Gastrocnemius medialis (tissue), 4 donors: ENCODE measurements at regions not wholly inside any gene's neighbourhood (a gene's known extent, or its start where the extent isn't known, plus 50 kb on each side); places are given as distances from the start of the nearest gene placed in this dataset.

Source experiments
- ATAC-seq, 2 donors: fragments of 150-250 bp; one replicate each; pipeline ENCODE4 v1.9.1; 2016
- DNase-seq, 2 donors: peaks; one replicate each; pipeline ENCODE4 v3.0.0-alpha.2; 2019
- H3K27ac ChIP-seq, 4 donors: fragments of 200-600 bp; sonication (generic); 1 replicate in 1 of 4; 2 replicates in 3 of 4; pipeline ENCODE4 v1.5.1; 2016 to 2018; ENCODE audit warnings: mild to moderate bottlenecking in 2 of 4, moderate library complexity in 1 of 4
- H3K27me3 ChIP-seq, 3 donors: fragments of 200-600 bp; sonication (generic) in 2 of 3; 1 replicate in 1 of 3; 2 replicates in 2 of 3; pipeline versions ENCODE4 v1.5.1 to v1.6.0; 2016 to 2019; ENCODE audit warnings: mild to moderate bottlenecking in 1 of 3, moderate library complexity in 1 of 3
- H3K36me3 ChIP-seq, 2 donors: fragments of 200-600 bp; sonication (generic) in 1 of 2; one replicate each; pipeline ENCODE4 v1.5.1; 2017 to 2018
- H3K4me1 ChIP-seq, 2 donors: fragments of 200-600 bp; sonication (generic) in 1 of 2; one replicate each; pipeline ENCODE4 v1.5.1; 2016 to 2017; ENCODE audit warnings: mild to moderate bottlenecking in 2 of 2
- H3K4me3 ChIP-seq, 4 donors: fragments of 200-600 bp; sonication (generic) in 3 of 4; 1 replicate in 1 of 4; 2 replicates in 3 of 4; pipeline ENCODE4 v1.5.1; 2016 to 2019; ENCODE audit warnings: mild to moderate bottlenecking in 2 of 4
- H3K9me3 ChIP-seq, 3 donors: fragments of 200-600 bp; sonication (generic) in 2 of 3; 1 replicate in 1 of 3; 2 replicates in 2 of 3; pipeline ENCODE4 v1.5.1; 2016 to 2019
- POLR2A ChIP-seq, 2 donors: fragments of 450-650 bp; IDR thresholded peaks; one replicate each; pipeline ENCODE4 v1.6.1; 2017; ENCODE audit warnings: antibody characterized with exemption in 2 of 2, mild to moderate bottlenecking in 2 of 2, moderate library complexity in 2 of 2
- in situ Hi-C, 4 donors: fragments of 200-750 bp; cut with MboI; loops; one replicate each; pipeline versions ENCODE4 v1.15.0 to v1.8.0; 2017; ENCODE audit warnings: low sequenced_read_pairs in 4 of 4
- intact Hi-C: fragments of 100-400 bp; cut with DNase I; formaldehyde crosslinking; loops from one replicate; pipeline ENCODE4 v1.15.1; 2023; ENCODE audit warnings: low total_unique reads
- TF ChIP-seq, protein P1 (sequence below), 5 experiments: fragments of 450-650 bp in 3 of 5; fragments of 200-600 bp in 2 of 5; sonication (generic) in 2 of 5; IDR thresholded peaks in 4 of 5; conservative IDR thresholded peaks in 1 of 5; 1 replicate in 4 of 5; 2 replicates in 1 of 5; pipeline ENCODE4 v1.5.1; 2016 to 2019; ENCODE audit warnings: antibody characterized with exemption in 5 of 5, mild to moderate bottlenecking in 3 of 5, moderate library complexity in 3 of 5

DNA sequence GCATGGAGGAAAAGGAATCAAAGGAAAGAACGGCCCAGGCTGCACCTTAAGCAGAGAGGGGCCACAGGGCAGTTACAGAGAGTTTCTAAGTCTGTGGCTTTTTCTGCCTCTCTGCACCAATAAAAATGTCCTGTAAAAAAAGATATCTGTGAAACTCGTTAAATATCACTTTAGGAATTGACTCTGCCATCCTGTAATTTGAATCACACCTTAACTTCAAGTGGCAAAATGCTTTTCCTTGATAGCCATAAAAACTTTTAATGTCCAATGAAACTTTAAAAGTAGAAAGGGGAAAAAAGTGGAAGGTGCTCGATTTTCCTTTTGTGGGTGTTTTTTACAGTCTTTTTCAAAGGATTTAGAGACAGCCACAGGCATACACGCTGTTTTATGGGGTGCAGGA is 255.7 kb downstream of the ARRDC4 start:
- no peaks in the 10 kb centered on the region for H3K9me3 ChIP-seq
- no peak overlapping the region for H3K27ac ChIP-seq
- H3K4me1 ChIP-seq: no peaks in the 10 kb centered on the region
- no peak for DNase-seq
- no peak overlapping the region for H3K4me3 ChIP-seq
- no peak for ATAC-seq
- in situ Hi-C loops (no loop called here), intact Hi-C loops (no loop called here)
- H3K27me3 ChIP-seq: no peaks in the 10 kb centered on the region
- TF ChIP-seq POLR2A (IDR thresholded peaks at IDR 0.05): no peak
- TF ChIP-seq, protein P1, sequence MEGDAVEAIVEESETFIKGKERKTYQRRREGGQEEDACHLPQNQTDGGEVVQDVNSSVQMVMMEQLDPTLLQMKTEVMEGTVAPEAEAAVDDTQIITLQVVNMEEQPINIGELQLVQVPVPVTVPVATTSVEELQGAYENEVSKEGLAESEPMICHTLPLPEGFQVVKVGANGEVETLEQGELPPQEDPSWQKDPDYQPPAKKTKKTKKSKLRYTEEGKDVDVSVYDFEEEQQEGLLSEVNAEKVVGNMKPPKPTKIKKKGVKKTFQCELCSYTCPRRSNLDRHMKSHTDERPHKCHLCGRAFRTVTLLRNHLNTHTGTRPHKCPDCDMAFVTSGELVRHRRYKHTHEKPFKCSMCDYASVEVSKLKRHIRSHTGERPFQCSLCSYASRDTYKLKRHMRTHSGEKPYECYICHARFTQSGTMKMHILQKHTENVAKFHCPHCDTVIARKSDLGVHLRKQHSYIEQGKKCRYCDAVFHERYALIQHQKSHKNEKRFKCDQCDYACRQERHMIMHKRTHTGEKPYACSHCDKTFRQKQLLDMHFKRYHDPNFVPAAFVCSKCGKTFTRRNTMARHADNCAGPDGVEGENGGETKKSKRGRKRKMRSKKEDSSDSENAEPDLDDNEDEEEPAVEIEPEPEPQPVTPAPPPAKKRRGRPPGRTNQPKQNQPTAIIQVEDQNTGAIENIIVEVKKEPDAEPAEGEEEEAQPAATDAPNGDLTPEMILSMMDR (IDR thresholded peaks at IDR 0.05 in 4 of 5, conservative IDR thresholded peaks at IDR 0.05 in 1 of 5): no peak
- H3K36me3 ChIP-seq: no peaks in the 10 kb centered on the region

DNA sequence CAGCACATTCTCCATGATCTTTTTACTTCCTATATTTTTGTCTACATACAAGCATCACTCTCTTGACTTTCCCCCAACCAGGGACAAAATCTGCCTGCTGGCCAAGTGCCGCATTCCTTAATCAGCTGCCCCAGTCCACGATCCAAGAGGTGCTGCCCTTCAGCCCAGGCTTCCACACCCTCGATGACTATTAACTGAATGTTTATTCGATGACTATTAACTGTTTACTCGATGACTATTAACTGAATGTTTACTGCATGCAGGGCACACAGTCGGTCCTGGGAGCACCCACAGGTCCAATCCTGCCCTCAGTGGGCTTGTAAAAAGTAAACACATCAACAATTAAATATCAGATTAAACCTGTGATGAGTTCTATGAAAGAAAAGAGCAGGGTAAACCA is 256.9 kb downstream of the ARRDC4 start:
- ATAC-seq: no peak
- DNase-seq: no peak
- no peaks in the 10 kb centered on the region for H3K4me1 ChIP-seq
- no peaks in the 10 kb centered on the region for H3K36me3 ChIP-seq
- no peaks in the 10 kb centered on the region for H3K9me3 ChIP-seq
- H3K27me3 ChIP-seq: no peaks in the 10 kb centered on the region
- intact Hi-C loops: no loop called here
- no peak overlapping the region for H3K4me3 ChIP-seq
- in situ Hi-C loops: no loop called here
- H3K27ac ChIP-seq: no peak overlapping the region
- no peak for TF ChIP-seq POLR2A (IDR thresholded peaks at IDR 0.05)
- TF ChIP-seq, protein P1 (IDR thresholded peaks at IDR 0.05 in 4 of 5, conservative IDR thresholded peaks at IDR 0.05 in 1 of 5): no peak

- H3K4me1 ChIP-seq: no peaks in the 10 kb centered on the region
- H3K9me3 ChIP-seq: no peaks in the 10 kb centered on the region
- no peak overlapping the region for H3K4me3 ChIP-seq
- no peaks in the 10 kb centered on the region for H3K36me3 ChIP-seq
- H3K27me3 ChIP-seq: no peaks in the 10 kb centered on the region
- TF ChIP-seq, protein P1 (IDR thresholded peaks at IDR 0.05 in 4 of 5, conservative IDR thresholded peaks at IDR 0.05 in 1 of 5): no peak
- no peak for TF ChIP-seq POLR2A (IDR thresholded peaks at IDR 0.05)
- ATAC-seq (no peak), DNase-seq (no peak)
- H3K27ac ChIP-seq: no peak overlapping the region
- intact Hi-C loops (no loop called here), in situ Hi-C loops (no loop called here)
Observed at GRCh38 chr15:98221144-98221543, 260.6 kb downstream of the ARRDC4 start.

DNA sequence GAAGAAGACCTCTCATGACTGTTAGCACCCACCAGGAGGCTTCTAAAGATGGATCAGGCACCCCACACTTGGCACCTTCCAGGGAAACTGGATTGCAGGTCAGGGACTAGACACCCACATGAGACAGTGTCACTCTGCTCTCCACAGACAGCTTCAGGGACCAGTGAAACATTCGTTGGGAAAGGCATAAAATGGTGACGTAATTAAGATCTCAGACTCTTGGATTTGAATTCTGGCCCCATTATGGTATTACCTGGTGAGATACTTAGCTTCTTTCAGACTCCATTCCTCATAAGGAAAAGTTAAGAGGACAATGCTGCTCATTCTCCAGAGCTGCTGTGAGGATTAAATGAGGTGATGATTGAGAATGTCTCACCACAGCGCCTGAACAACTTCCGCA is 261.1 kb downstream of the ARRDC4 start:
- H3K36me3 ChIP-seq: no peaks in the 10 kb centered on the region
- in situ Hi-C loops (no loop called here), intact Hi-C loops (no loop called here)
- DNase-seq (no peak), ATAC-seq (no peak)
- TF ChIP-seq POLR2A (IDR thresholded peaks at IDR 0.05): no peak
- TF ChIP-seq, protein P1 (IDR thresholded peaks at IDR 0.05 in 4 of 5, conservative IDR thresholded peaks at IDR 0.05 in 1 of 5): no peak
- no peaks in the 10 kb centered on the region for H3K9me3 ChIP-seq
- H3K4me1 ChIP-seq: no peaks in the 10 kb centered on the region
- H3K27me3 ChIP-seq: no peaks in the 10 kb centered on the region
- no peak overlapping the region for H3K4me3 ChIP-seq
- H3K27ac ChIP-seq: no peak overlapping the region

DNA sequence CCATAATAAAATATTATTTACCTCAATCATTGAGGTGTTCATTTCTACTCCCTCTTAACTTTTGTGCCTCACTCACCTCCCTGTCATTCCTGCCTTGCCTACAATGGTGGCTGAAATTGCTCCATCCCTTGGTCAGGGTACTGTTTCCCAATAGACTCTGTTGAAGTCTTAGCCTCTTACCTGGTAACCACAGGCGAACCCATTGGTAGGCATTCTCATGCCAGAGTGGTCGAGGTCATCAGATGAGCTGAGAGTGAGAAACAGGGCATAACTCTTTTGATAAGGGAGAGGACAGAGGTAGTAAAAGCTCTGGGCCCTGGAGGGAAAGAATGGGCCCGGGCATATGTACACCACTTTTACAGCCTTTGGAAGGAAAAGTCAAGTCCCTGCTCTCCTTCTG is 265.6 kb downstream of the ARRDC4 start:
- in situ Hi-C loops: no loop called here
- no peaks in the 10 kb centered on the region for H3K36me3 ChIP-seq
- TF ChIP-seq, protein P1 (IDR thresholded peaks at IDR 0.05 in 4 of 5, conservative IDR thresholded peaks at IDR 0.05 in 1 of 5): no peak
- TF ChIP-seq POLR2A (IDR thresholded peaks at IDR 0.05): no peak
- H3K9me3 ChIP-seq: no peaks in the 10 kb centered on the region
- intact Hi-C loops: no loop called here
- H3K4me1 ChIP-seq: no peaks in the 10 kb centered on the region
- no peak for ATAC-seq
- no peak overlapping the region for H3K4me3 ChIP-seq
- H3K27ac ChIP-seq: no peak overlapping the region
- no peaks in the 10 kb centered on the region for H3K27me3 ChIP-seq
- DNase-seq: no peak
